Colonic mucosa (tissue), 4 donors: ENCODE measurements at regions not wholly inside any gene's neighbourhood (a gene's known extent, or its start where the extent isn't known, plus 50 kb on each side); places are given as distances from the start of the nearest gene placed in this dataset.

Experiments used
- DNase-seq: peaks from one replicate; pipeline ENCODE4 v3.0.0-alpha.2; 2020
- H3K27ac ChIP-seq: fragments of 200-600 bp; one replicate; pipeline ENCODE4 v1.8.0; 2021
- H3K27me3 ChIP-seq: fragments of 200-600 bp; one replicate; pipeline ENCODE4 v1.8.0; 2021
- H3K36me3 ChIP-seq: fragments of 200-600 bp; one replicate; pipeline ENCODE4 v1.8.0; 2021
- H3K4me1 ChIP-seq: fragments of 200-600 bp; one replicate; pipeline ENCODE4 v1.8.0; 2021; ENCODE audit warnings: mild to moderate bottlenecking
- H3K4me3 ChIP-seq: fragments of 200-600 bp; one replicate; pipeline ENCODE4 v1.8.0; 2021
- H3K9ac ChIP-seq, 2 donors: one replicate each; pipeline ENCODE4 v1.7.0; 2013; ENCODE audit warnings: control low read depth in 2 of 2, low read depth in 2 of 2, low read length in 2 of 2
- H3K9me3 ChIP-seq: fragments of 200-600 bp; one replicate; pipeline ENCODE4 v1.8.0; 2021
- intact Hi-C: fragments of 100-400 bp; cut with DNase I; formaldehyde crosslinking; loops from one replicate; pipeline ENCODE4 v1.14.1; 2022
- TF ChIP-seq, protein P1 (sequence below): fragments of 200-600 bp; IDR thresholded peaks from one replicate; pipeline ENCODE4 v1.8.0; 2022; ENCODE audit warnings: antibody characterized with exemption, mild to moderate bottlenecking
- donor health status: healthy.
- donor health status: DM: no; HTN: no; CAD: no.
- donor health status: DM: no; HTN: no; CAD: no.

DNA sequence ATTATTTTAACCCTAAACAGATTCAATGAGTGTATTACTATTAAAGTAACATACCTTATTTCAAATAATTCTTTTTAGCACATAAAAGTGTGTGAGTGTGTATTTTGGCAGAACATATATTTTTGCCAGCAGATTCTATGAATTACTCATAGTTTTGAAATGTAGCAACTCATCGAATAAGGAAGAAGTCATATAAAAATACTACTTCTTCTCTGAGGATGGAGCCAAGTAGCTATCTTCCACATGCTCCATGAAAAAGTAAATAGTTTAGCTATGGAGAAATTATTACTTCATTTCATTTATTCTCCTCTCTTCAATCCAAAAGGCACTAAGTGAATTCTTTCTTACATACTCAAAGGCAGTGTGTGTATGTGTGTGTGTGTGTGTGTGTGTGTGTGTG is 1090.4 kb upstream of the CDH6 start:
- H3K36me3 ChIP-seq, result no peaks in the 10 kb centered on the region
- H3K4me1 ChIP-seq, result no peaks in the 10 kb centered on the region
- TF ChIP-seq, protein P1, sequence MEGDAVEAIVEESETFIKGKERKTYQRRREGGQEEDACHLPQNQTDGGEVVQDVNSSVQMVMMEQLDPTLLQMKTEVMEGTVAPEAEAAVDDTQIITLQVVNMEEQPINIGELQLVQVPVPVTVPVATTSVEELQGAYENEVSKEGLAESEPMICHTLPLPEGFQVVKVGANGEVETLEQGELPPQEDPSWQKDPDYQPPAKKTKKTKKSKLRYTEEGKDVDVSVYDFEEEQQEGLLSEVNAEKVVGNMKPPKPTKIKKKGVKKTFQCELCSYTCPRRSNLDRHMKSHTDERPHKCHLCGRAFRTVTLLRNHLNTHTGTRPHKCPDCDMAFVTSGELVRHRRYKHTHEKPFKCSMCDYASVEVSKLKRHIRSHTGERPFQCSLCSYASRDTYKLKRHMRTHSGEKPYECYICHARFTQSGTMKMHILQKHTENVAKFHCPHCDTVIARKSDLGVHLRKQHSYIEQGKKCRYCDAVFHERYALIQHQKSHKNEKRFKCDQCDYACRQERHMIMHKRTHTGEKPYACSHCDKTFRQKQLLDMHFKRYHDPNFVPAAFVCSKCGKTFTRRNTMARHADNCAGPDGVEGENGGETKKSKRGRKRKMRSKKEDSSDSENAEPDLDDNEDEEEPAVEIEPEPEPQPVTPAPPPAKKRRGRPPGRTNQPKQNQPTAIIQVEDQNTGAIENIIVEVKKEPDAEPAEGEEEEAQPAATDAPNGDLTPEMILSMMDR, result no peak
- no peak overlapping the region for H3K9ac ChIP-seq
- no peak for DNase-seq
- H3K4me3 ChIP-seq, result no peak overlapping the region
- H3K9me3 ChIP-seq, result no peaks in the 10 kb centered on the region
- no peaks in the 10 kb centered on the region for H3K27me3 ChIP-seq
- intact Hi-C loops, result no loop called here
- H3K27ac ChIP-seq, result no peak overlapping the region

DNA sequence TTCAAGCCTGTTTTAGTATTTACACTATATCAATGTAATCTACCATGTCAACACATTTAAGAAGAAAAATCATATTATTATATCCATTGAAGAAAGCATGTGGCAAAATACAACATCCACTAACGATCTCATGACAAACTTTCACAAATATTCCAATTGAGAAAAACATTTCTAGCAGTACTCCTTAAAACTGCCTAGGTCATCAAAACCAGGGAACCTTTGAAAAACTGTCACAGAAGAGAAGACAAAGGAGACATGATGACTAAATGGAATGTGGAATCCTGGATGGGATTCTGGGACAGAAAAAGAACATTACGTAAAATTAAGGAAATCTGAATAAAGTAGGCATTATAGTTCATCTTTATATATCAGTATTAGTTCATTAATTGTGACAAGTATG is 1091.3 kb upstream of the CDH6 start:
- H3K27ac ChIP-seq, result no peak overlapping the region
- DNase-seq, result no peak
- no peaks in the 10 kb centered on the region for H3K4me1 ChIP-seq
- no peaks in the 10 kb centered on the region for H3K27me3 ChIP-seq
- TF ChIP-seq, protein P1, result no peak
- H3K9ac ChIP-seq, result no peak overlapping the region
- H3K36me3 ChIP-seq, result no peaks in the 10 kb centered on the region
- no peak overlapping the region for H3K4me3 ChIP-seq
- intact Hi-C loops, result no loop called here
- H3K9me3 ChIP-seq, result no peaks in the 10 kb centered on the region

DNA sequence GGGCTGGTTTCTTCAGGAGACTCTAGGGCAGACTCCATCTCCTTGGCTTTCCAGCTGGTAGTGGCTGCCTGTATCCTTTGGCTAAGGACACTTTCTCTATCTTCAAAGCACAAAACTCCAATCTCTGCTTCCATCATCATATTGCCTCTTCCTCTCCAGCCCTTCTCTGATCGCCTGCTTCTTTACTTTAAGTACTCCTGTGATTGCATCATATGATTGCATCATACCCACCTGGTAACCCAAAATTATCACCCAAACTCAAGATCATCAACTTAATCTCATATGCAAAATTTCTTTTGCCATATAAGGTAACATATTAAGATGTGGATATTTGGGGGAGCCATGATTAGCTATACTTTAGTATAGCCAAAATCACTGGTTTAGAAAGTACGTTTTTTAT is 1092.6 kb upstream of the CDH6 start:
- intact Hi-C loops, result no loop called here
- TF ChIP-seq, protein P1, result no peak
- Histone ChIP-seq H3K36me3 (no peaks in the 10 kb centered on the region), H3K4me3 (no peak overlapping the region), H3K9ac (no peak overlapping the region), H3K27ac (no peak overlapping the region), H3K9me3 (no peaks in the 10 kb centered on the region), H3K27me3 (no peaks in the 10 kb centered on the region), H3K4me1 (no peaks in the 10 kb centered on the region)
- DNase-seq, result no peak

DNA sequence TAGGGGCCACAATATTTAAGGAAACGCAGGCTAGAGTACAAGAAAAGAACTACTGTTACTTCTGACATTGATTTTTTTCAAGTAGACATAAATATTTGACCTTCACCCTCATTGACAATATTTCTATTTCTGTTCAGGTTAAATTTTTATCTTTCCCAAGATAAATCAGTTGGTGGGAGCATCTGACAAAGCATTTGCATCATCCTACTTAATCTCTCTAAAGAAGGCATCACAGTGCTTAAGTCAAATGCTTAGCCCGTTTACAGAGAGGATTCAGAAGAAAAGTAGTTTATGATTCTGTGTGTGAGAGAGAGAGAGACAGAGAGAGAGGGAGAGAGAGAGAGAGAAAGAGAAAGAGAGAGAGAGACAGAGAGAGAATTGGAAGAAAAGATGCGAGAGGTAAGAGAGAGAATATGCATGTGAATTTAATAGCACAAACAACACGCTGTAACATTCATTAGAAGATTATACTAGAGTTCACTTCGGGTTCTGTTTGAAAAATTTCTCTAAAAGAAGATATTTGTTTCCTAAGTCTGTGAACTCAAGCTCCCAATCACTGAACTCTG is 1093.3 kb upstream of the CDH6 start:
- DNase-seq, result no peak
- Histone ChIP-seq H3K36me3 (no peaks in the 10 kb centered on the region), H3K27me3 (no peaks in the 10 kb centered on the region), H3K9me3 (no peaks in the 10 kb centered on the region), H3K4me1 (no peaks in the 10 kb centered on the region), H3K4me3 (no peak overlapping the region), H3K9ac (no peak overlapping the region), H3K27ac (no peak overlapping the region)
- TF ChIP-seq, protein P1, result no peak
- intact Hi-C loops, result no loop called here

DNA sequence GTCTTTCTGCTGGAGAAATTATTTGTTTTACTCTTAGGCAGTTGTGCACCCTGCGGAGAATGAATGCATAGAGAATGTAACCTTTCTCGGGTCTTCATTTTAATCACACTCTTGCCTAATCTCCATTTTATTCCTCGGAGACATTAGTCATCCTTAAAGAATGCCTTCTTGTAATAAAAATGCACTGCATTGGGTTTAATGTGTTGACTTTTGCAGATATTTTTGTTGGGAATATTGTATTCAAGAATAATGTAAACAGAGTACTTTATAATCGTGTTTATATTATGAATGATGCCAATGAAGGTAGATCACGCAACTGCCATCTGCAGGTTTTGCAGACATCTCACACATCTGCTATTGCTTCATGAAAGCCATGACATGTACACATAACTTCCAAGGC is 1093.9 kb upstream of the CDH6 start:
- no peak overlapping the region for H3K4me3 ChIP-seq
- no peaks in the 10 kb centered on the region for H3K36me3 ChIP-seq
- TF ChIP-seq, protein P1, result no peak
- no peaks in the 10 kb centered on the region for H3K9me3 ChIP-seq
- intact Hi-C loops, result no loop called here
- H3K9ac ChIP-seq, result no peak overlapping the region
- H3K27me3 ChIP-seq, result no peaks in the 10 kb centered on the region
- no peak overlapping the region for H3K27ac ChIP-seq
- H3K4me1 ChIP-seq, result no peaks in the 10 kb centered on the region
- no peak for DNase-seq
